ENCODE measurements at regions not wholly inside any gene's neighbourhood (a gene's known extent, or its start where the extent isn't known, plus 50 kb on each side); places are given as distances from the start of the nearest gene placed in this dataset.

- no peak for TF ChIP-seq CTCF (conservative IDR thresholded peaks at IDR 0.05)
- no peak for TF ChIP-seq EZH2 (IDR thresholded peaks at IDR 0.05; ENCODE audit: low read depth)
Observed at GRCh38 chr1:47617381-47618221, 179.8 kb downstream of the FOXD2 start.
